BLaER1 (cell line): ENCODE measurements at regions not wholly inside any gene's neighbourhood (a gene's known extent, or its start where the extent isn't known, plus 50 kb on each side); places are given as distances from the start of the nearest gene placed in this dataset.

Experiments used
- H3K27ac ChIP-seq: shearing (Covaris generic); formaldehyde crosslinking; 2 replicates; pipeline ENCODE4 v1.8.1; 2022
- H3K27me3 ChIP-seq: shearing (Covaris generic); formaldehyde crosslinking; 2 replicates; pipeline ENCODE4 v1.8.1; 2022
- H3K36me3 ChIP-seq: shearing (Covaris generic); formaldehyde crosslinking; 2 replicates; pipeline ENCODE4 v1.8.1; 2022
- H3K4me1 ChIP-seq: shearing (Covaris generic); formaldehyde crosslinking; 2 replicates; pipeline ENCODE4 v1.8.1; 2022
- H3K4me2 ChIP-seq: shearing (Covaris generic); formaldehyde crosslinking; 2 replicates; pipeline ENCODE4 v1.8.1; 2022
- H3K4me3 ChIP-seq: shearing (Covaris generic); formaldehyde crosslinking; 2 replicates; pipeline ENCODE4 v1.8.1; 2022
- H3K9ac ChIP-seq: shearing (Covaris generic); formaldehyde crosslinking; 2 replicates; pipeline ENCODE4 v1.8.1; 2022
- H3K9me3 ChIP-seq: shearing (Covaris generic); formaldehyde crosslinking; 2 replicates; pipeline ENCODE4 v1.8.1; 2022
- H4K20me1 ChIP-seq: shearing (Covaris generic); formaldehyde crosslinking; 2 replicates; pipeline ENCODE4 v1.8.1; 2022
- Cebpa-rat ChIP-seq: shearing (Covaris generic); IDR thresholded peaks from 2 replicates; pipeline ENCODE4 v1.8.1; 2022

DNA sequence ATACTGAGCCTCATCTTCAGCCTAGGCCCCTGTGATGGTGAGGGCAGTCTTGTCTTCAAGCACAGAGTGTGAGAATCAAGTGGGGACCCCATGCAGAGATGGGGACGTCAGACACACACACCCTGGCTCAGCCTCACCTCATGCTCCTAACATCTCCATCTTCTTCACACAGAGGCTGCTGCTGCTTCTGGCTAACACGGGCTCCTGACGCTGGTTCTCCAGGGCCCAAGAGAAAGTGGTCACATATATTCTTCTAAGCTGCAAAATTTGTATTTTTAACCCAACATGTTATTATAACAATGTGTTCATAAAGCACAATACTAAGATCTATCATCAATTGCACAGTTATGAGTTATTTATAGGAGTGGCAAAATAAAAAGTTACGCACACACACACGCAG is 101.2 kb downstream of the VPREB1 start:
- Histone ChIP-seq H3K4me2 (peak overlapping the region; percentile 64), H3K9ac (no peak overlapping the region), H3K27ac (no peak overlapping the region), H3K9me3 (no peaks in the 10 kb centered on the region), H3K4me1 (peaks cover 74% of the 10 kb centered on the region), H3K4me3 (no peak overlapping the region), H3K36me3 (no peaks in the 10 kb centered on the region), H3K27me3 (0 out of 2 replicates have a peak, but pooled peaks cover 14% of the 10 kb centered on the region), H4K20me1 (no peaks in the 10 kb centered on the region)
- no peak for TF ChIP-seq Cebpa-rat

DNA sequence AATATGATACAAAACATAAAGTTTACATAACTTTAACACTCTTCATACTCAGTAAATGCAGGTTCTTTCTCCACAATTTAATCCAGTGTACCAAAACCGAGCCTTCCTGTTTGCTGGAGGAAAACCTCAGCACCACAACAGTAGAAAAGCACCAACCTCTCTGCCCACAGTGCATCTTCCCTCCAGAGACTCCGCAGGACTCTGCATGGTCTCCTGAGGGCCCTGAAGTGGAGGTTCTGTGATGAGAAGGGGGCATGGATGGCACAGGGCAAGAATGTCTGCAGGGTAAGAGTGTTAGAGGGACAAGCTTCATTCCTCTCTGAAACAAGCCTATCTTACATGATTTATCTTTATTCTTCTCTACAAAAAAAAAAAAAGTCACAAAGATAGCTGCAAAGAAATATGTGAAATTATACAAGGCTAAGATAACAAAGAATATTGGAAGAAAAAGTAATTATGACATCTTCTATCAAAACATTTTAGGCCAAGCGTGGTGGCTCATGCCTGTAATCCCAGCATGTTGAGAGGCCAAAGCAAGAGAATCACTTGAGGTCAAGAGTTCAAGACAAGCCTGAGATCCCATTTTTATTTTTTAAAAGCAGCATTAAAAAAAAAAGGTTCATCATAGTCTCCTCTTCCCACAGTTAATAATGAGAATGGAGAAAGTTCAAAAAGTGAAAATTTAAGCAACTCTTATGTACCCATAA is 102.0 kb downstream of the VPREB1 start:
- Histone ChIP-seq H3K27ac (no peak overlapping the region), H3K27me3 (0 out of 2 replicates have a peak, but pooled peaks cover 14% of the 10 kb centered on the region), H3K36me3 (no peaks in the 10 kb centered on the region), H3K4me2 (peak overlapping the region; percentile 64), H4K20me1 (no peaks in the 10 kb centered on the region), H3K4me3 (no peak overlapping the region), H3K4me1 (peaks cover 74% of the 10 kb centered on the region), H3K9ac (no peak overlapping the region), H3K9me3 (no peaks in the 10 kb centered on the region)
- no peak for TF ChIP-seq Cebpa-rat

DNA sequence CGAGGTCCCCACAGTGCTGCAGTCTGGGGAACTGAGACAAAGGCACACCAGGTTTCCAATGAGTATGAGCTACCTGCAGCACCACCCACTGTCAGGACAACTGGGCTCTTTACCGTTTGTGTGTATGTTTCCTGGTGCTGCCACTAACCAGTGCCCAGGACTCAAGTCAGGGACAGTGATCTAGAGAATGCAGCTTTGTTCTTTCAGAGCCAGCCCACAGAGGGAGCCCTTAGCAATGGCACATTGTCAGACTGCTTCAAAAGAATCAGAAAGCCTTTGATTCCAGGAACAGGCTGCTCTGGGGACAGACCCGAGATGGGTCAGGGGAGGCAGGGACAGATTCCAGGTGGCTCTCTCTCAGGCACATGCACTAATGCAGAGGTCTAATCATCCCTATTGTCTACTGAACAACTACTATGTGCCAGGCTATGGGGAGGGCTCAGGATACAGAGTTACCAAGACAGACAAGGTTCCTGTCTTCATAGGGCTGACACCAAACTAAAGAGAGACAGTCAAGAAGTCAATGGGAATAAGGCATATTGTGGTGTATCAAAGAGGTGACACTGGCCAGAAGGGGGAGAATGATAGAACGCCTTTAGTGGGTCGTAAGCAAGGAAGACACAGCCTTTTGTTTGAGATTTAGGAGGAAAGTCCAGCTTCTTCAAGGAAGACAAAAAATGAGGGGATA is 103.7 kb downstream of the VPREB1 start:
- Histone ChIP-seq H3K36me3 (no peaks in the 10 kb centered on the region), H3K4me1 (peaks cover 85% of the 10 kb centered on the region), H3K9ac (no peak overlapping the region), H3K9me3 (no peaks in the 10 kb centered on the region), H3K4me3 (no peak overlapping the region), H3K27me3 (0 out of 2 replicates have a peak, but pooled peaks cover 14% of the 10 kb centered on the region), H3K4me2 (peak overlapping the region; percentile 27), H3K27ac (no peak overlapping the region), H4K20me1 (no peaks in the 10 kb centered on the region)
- TF ChIP-seq Cebpa-rat = no peak

DNA sequence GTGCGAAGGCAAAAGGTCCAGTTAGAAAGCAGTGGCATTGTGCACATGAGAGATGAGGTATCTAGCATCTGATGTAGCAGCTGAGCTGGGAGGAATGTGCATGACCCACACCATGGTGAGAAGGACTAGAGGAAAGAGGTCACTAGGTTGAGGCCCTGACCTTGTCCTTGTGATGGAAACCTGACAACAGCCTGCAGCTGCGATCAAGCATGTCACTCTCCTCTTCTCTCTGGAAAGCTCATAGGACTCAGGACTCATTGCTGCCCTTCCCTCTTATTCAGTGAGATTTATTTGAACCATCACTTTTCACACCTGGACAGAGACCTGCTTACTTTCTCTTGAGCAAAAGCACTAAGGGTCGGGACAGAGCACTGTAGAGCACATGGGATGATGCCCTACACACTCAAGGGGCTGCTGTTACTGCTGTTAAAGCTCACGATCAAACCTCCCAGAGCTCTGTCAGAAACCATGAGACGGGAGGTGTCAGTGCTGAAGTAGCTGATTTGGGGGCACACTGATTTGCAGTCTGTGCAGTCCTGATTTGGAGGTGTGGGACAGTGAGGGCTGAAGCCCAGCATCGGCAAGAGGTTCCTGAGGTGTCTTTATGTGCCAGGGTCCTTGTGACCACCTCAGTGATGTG is 104.3 kb downstream of the VPREB1 start:
- no peak overlapping the region for H3K9ac ChIP-seq
- peaks cover 85% of the 10 kb centered on the region for H3K4me1 ChIP-seq
- H3K4me2 ChIP-seq = peak overlapping the region; percentile 27
- H3K9me3 ChIP-seq = no peaks in the 10 kb centered on the region
- no peaks in the 10 kb centered on the region for H4K20me1 ChIP-seq
- H3K4me3 ChIP-seq = no peak overlapping the region
- H3K36me3 ChIP-seq = no peaks in the 10 kb centered on the region
- TF ChIP-seq Cebpa-rat = no peak
- H3K27ac ChIP-seq = no peak overlapping the region
- H3K27me3 ChIP-seq = 0 out of 2 replicates have a peak, but pooled peaks cover 14% of the 10 kb centered on the region

DNA sequence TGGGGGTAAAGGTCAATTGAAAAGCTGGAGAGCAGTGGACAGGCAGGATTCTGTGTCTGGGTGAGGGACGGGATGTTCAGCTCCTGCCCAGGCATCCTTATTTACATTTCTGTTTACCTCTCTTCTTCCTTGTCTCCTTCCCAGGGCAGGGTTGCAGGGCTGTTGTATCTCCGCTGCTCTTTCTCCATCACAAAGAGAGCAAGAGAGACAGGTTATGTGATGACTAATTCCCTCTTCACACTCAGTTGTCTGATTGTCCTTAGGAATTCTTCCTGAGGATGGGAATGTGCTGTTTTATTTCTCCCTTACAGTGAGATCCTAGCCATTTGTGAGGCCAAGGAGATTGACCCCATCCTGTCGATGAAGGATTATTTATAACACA is 104.9 kb downstream of the VPREB1 start:
- no peak overlapping the region; the same call in 1 of the 2 replicates for H3K4me2 ChIP-seq
- no peaks in the 10 kb centered on the region for H3K9me3 ChIP-seq
- no peak overlapping the region for H3K27ac ChIP-seq
- no peak for TF ChIP-seq Cebpa-rat
- no peak overlapping the region for H3K9ac ChIP-seq
- H3K4me1 ChIP-seq = peaks cover 85% of the 10 kb centered on the region
- no peaks in the 10 kb centered on the region for H3K36me3 ChIP-seq
- H3K4me3 ChIP-seq = no peak overlapping the region
- no peaks in the 10 kb centered on the region for H4K20me1 ChIP-seq
- 0 out of 2 replicates have a peak, but pooled peaks cover 10% of the 10 kb centered on the region for H3K27me3 ChIP-seq

DNA sequence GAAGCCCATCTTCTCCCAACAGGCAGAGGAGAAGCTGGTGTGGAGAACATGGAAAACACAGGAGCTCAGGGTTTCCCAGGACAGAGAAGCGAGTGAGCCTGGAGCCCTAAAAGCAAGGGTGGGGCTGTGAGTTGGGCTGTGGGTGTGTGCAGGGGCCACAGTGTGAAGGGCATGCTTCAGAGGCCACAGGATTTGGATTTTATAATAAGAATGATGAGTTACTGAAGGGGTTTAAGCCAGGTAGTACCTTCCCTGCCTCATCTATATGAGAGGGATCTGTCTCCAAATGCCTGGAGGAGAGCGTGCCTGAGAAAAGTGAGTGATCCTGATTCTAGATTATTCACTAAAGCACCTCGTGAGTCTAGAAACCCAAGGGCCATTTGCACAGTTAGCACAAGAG is 106.8 kb downstream of the VPREB1 start:
- Histone ChIP-seq H3K9ac (no peak overlapping the region), H3K4me2 (no peak overlapping the region), H3K9me3 (no peaks in the 10 kb centered on the region), H3K36me3 (no peaks in the 10 kb centered on the region), H4K20me1 (no peaks in the 10 kb centered on the region), H3K4me3 (no peak overlapping the region), H3K27me3 (0 out of 2 replicates have a peak, but pooled peaks cover 6% of the 10 kb centered on the region), H3K4me1 (peaks cover 76% of the 10 kb centered on the region), H3K27ac (no peak overlapping the region)
- no peak for TF ChIP-seq Cebpa-rat

DNA sequence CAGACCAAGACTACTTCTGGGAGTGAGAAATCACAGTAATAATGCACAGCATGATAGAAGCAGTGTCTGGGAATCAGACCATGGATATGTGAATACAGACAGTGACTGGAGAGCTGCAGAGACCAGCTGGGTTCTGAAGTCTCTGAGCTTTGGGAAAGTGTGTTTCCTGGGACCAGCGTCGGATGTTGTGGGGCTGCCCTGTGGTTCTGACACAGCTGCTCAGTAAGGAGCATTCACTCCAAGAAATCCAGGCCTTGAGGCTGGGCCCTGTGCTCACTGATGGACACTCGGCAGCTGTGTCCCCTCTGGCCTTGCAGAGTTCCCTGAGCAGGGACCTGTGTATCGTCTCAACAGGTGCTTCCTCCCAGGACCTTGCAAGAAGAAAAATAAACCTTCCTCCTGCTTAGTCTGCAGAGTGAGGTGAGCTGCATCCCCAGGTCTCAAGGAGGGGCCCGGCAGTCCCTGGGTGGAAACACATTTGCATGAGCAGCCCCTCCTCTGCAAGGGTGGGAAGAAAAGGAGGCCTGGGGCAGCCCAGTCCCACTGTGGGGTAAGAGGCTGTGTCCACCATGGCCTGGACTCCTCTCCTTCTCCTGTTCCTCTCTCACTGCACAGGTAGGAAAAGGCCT is 107.9 kb downstream of the VPREB1 start:
- no peak overlapping the region for H3K9ac ChIP-seq
- no peaks in the 10 kb centered on the region for H4K20me1 ChIP-seq
- no peaks in the 10 kb centered on the region for H3K36me3 ChIP-seq
- no peak overlapping the region for H3K27ac ChIP-seq
- no peak overlapping the region for H3K4me3 ChIP-seq
- no peaks in the 10 kb centered on the region for H3K9me3 ChIP-seq
- H3K4me1 ChIP-seq = peaks cover 75% of the 10 kb centered on the region
- TF ChIP-seq Cebpa-rat = no peak
- peak overlapping the region; percentile 56 for H3K4me2 ChIP-seq
- 0 out of 2 replicates have a peak, but pooled peaks cover under 1% of the 10 kb centered on the region for H3K27me3 ChIP-seq

DNA sequence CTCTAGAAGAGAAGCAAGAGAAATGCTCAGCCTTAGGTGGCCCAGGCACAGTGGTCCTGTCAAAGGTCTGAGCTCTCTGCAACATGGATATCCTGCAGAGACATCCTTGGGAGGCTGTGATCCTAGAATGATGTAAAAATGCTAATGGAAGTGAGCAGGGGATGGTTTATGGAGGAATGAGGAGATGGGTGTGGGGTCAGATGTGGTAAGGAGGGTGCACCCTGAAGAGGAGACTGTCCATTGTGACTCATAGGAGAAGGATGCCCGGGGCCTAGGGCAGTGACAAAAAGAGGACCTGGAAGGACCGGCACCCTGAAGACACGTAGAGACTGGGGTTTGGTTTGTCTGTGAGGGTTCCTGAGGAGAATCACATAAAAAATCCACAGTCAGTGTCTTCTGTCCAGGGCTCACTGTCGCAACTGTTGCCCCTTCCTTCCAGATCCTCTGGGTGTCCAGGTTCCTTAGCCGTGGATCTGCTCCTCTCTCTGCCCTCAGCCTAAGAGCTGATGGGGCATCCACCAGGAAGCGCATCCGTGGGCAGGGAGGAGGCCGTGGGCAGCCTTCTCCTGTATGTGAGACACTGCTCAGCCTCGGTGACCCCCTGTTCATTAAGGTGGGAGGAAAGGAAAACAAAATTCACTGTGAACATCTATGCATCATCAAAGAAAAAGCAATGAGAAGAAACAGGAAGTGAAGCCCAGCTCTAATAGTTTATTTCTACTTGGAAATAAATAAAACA is 110.7 kb downstream of the VPREB1 start:
- Histone ChIP-seq H3K4me3 (no peak overlapping the region), H3K27ac (no peak overlapping the region), H3K36me3 (no peaks in the 10 kb centered on the region), H3K9ac (no peak overlapping the region), H4K20me1 (no peaks in the 10 kb centered on the region), H3K9me3 (no peaks in the 10 kb centered on the region), H3K27me3 (no peaks in the 10 kb centered on the region), H3K4me1 (peaks cover 66% of the 10 kb centered on the region), H3K4me2 (peak overlapping the region; percentile 56)
- no peak for TF ChIP-seq Cebpa-rat
